ENCODE measurements at regions not wholly inside any gene's neighbourhood (a gene's known extent, or its start where the extent isn't known, plus 50 kb on each side); places are given as distances from the start of the nearest gene placed in this dataset.

GRCh38 chr13:97057176-97057575, 62.9 kb upstream of the OXGR1 start:
- no peak for DNase-seq (ENCODE audit: low read depth)

GRCh38 chr13:97058391-97058790, 64.1 kb upstream of the OXGR1 start:
- DNase-seq (ENCODE audit: low read depth): no peak

DNA sequence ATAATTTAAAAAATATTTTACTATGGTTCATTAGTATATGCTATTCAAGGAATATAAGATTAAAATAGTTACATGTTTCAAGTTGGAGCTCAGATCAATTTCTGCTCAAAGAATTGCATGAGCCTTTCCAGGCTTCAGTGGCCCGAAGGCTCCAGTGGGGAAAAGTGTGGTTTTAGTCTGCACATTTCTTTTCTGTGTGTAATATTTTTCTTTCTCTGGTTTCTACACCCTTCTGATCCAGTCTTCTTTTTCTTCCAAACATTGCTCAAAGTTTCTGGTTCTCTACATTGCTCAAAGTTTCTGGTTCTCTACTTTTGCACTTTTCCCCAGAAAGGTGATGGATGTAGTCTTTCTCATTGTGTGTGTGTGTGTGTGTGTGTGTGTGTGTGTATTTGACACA, 64.7 kb upstream of the OXGR1 start:
- no peak for DNase-seq (ENCODE audit: low read depth)

GRCh38 chr13:97067017-97067895, 73.0 kb upstream of the OXGR1 start:
- no peak for DNase-seq (ENCODE audit: low read depth)

DNA sequence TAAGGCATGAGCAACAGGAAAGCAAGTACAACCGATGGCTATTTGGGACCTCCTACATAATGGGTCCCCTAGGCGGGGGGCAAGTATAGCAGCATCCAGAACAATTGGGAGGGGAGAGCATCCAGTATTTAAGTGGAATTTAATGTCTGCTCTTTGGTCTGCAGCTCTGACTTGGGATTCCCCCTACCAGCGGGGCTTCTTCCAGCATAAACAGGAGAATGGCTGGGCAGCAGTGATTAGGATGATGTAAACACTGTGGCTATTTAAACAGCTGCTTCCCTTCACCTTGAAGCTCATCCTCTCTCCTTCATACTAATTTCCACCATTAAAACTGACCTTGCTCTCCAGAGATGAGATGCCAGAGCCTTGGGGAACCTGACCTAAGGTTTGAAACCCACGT, 73.9 kb upstream of the OXGR1 start:
- DNase-seq (ENCODE audit: low read depth): no peak

DNA sequence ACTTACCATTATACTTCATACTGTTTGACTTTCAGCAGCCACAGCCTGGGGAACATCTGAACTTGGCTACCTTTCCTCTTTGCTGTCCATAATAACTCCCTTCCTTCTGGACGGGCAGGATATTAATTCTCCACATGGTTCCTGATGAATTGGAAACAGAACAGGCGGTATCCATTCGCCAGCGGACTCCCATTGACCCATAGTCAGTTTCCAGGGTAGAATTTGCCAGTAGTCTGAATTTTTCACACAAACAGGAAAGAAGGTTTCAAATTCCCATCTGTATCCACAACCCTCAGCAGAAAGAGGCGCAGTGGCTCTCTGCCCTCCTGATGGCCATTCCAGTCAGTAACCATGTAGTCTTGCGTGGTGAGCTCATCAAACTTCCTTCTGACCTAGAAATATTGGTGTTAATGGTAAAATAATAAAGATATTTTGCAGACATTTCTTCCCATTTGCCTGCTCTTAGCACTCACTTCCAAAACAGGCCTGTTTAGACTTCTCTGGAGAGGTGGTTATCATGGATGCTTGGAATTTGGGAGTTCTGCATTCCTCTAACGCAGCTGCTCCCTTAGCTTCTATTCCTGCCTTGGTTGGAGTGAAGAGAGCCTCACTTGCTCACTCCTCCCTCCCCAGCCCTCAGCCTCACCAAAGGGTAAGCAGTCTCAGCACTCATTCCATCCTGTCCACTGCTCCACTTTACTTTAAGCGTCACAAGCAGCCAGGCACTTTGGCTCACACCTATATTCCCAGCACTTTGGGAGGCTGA, 75.0 kb upstream of the OXGR1 start:
- peak; percentile 11 for DNase-seq (ENCODE audit: low read depth)

- no peak for DNase-seq (ENCODE audit: low read depth)
These were observed 78.0 kb upstream of the OXGR1 start for GRCh38 chr13:97072297-97072696.

GRCh38 chr13:97074618-97075017, 80.3 kb upstream of the OXGR1 start:
- no peak for DNase-seq (ENCODE audit: low read depth)

DNA sequence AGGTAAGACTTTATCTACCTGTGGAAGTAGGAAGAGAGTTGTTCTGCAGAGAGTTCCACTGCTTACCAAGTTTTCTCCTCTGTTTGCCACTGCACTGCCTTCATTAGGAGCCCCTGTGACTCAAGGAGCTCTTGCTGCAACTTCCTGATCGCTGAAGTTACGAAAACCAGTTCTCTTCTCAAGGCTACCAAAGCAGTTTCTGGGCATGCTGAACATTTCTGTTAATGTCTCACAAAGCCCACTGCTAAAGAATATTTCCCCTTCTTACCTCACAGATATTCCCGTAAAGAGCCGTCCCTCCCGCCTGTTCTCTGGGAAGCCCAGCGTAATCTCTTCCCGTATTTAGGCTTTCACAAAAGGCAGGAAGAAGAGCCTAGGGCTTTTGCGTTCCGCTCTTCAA, 82.6 kb upstream of the OXGR1 start:
- no peak for DNase-seq (ENCODE audit: low read depth)

DNA sequence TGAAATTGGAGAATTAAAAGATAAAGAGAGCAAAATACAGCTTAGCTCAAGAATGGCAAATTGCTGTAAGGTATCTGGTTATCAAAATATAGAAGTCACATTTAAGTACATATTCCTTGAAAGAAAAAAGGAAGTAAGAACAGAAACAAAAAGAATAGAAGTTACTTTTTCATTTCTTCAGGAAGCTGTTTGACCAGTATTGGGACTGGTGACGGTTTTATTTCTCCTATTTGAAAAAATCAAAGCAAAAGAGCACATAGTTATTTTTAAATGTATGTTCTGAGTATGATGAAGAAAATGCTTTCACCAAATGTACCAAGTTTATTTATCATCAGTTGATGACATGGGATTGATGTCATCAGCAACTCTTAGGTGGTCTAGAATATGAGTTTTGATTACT, 83.1 kb upstream of the OXGR1 start:
- DNase-seq (ENCODE audit: low read depth): no peak

- no peak for DNase-seq (ENCODE audit: low read depth)
These were observed 85.5 kb upstream of the OXGR1 start for GRCh38 chr13:97079726-97080125.

- DNase-seq (ENCODE audit: low read depth): no peak
These were observed 88.4 kb upstream of the OXGR1 start for GRCh38 chr13:97082461-97083207.

DNA sequence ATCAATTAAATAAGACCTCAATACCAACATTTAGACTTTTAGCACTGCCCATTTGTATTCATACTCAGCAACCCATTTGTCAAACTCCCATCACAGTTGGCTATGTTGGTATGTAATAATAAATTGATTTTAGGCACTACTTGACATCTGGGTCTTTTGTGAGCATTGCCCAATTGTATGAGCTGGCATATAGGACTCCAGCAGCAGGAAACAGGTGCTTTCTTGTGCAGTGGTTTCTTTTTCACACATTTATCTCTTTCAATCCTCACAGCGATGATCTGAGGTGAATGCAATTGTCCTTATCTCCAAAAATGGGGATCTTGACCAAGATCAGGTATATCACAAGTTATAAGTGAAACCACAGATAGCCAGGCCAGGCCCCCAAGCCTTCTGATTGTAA, 96.9 kb upstream of the OXGR1 start:
- DNase-seq (ENCODE audit: low read depth): no peak

- no peak for DNase-seq (ENCODE audit: low read depth)
These were observed 106.5 kb upstream of the OXGR1 start for GRCh38 chr13:97100821-97101220.

DNA sequence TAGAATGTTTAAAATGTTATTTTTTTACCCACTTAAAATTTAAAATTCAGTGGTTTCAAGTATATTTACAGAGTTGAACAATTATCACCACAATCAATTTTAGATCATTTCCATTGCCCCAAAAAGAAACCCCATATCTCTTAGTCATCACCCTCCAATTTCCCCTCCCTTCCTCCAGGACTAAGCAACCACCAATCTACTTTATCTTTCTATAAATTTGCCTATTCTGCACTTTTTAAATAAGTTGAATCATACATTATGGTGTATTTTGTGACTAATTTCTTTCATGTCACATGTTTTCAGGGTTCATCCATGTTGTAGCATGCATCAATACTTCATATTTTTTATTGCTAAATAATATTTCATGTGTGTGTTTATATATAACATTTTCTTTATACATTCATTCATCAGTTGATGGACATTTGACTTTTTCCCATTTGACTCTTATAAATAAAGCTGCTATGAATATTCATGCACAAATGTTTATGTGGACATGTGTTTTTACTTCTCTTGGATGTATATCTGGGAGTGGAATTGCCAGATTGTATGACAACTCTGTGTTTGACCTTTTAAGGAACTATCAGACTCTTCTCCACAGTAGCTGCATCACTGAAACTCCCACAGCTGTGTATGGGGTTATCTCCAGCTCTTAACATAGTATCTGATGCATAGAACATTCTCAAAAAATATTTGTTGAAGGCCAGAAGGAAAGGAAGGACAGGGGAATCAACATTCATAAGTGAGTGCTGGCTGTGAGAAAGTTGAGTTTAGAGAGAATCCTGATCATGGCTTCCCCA, 107.8 kb upstream of the OXGR1 start:
- no peak for DNase-seq (ENCODE audit: low read depth)

DNA sequence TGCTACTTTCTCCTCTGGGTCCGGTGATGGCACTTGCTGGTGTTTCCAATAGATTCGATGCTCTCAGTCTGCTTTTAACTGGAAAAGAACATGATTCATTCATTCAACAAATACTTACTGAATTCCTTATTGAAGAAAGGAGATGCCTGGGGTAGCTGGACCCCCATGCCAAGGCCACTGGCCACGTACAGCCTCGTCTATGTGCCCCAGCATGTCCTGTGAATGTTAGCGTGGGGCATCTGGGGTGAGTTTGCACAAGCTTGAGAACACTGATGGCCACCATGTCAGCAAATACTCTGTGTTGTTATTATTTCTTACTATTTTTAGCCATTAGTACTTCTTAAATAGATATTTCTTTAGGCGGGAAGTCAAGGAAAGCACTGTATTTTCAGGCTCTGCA, 112.0 kb upstream of the OXGR1 start:
- no peak for DNase-seq (ENCODE audit: low read depth)

DNA sequence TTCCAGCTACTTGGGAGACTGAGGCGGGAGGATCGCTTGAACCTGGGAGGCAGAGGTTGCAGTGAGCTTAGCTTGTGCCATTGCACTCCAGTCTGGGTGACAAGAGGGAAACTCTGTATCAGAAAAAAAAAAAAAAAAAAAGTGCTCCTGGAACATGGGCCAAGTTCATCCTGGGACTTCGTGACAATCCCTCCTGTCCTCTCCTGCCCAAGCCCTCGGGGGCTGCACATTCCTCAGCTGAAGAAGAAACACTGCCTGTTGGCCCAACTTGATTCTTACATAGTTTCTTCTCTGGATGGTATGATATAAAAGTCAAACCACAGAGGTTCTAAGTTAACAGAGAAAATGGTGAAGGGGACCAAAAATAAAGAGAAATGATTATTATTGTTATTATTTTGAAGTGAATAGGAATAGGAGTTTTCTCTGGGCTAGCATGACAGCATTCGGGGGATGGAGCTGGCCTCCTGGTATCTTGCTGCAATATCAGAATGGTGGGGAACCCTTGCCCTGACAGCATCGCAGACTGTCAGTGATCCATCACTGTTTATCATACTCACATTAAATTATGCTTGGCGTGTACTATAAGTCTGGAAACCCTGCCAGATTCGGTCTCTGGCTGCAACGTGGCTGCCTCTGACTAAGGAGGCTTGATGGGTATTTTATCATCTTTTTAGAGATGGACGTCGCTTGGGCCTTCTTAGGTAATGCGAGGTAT, 113.7 kb upstream of the OXGR1 start:
- no peak for DNase-seq (ENCODE audit: low read depth)

DNA sequence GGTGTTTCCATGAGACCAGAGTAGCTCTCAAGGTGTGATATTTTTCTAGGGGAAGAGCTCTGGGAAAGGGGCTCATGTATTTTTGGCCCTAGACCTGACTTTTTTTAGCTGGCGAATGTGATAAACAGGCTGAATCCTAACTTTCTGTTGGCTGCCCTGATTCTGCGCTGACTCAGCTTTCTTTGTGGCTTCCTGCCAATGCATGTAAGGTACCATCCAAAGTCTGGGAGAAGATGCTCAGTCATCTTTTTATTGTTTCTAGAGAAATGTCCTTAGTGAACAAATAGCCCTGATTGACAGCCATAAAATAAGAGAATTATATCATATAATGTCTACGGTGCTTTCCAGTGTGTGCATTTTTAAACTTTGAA, 113.6 kb upstream of the MBNL2 start:
- DNase-seq (ENCODE audit: low read depth): no peak

GRCh38 chr13:97109256-97109655, 112.9 kb upstream of the MBNL2 start:
- no peak for DNase-seq (ENCODE audit: low read depth)

DNA sequence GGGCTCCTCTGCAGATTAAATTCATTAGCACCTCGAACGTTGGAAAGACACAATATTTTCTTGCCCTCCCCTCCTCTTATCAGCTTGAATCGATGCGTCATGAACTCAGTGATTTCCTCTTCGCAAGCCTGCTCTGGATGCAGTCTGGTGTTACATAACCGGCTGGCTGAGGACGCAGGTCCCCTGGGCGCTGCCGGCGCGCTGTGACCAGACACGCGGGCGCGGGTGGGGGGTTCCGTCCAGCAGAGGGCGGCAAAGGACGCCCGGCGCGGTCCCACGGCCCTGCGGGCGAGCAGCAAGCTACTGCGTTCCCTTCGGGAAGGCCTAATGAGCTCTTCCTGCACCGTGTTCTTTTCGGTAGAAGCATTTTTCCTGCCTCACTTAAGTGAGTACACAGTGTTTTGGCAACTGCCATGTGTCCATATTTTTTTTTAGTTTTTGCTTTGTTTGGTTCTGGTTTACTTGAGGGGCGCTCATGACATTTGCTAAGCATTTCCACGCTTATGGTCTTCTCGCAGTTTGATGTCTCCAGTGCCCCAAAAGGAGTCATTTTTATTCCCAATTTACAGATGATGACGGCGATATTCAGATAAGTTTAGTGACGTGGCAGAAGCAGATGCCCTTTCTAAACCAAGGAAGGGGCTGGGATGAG, 112.2 kb upstream of the MBNL2 start:
- peak; percentile 79 for DNase-seq (ENCODE audit: low read depth)
